DMS 273 (cell line): ENCODE measurements at regions not wholly inside any gene's neighbourhood (a gene's known extent, or its start where the extent isn't known, plus 50 kb on each side); places are given as distances from the start of the nearest gene placed in this dataset.
A peak's percentile ranks its signal among the peaks of the same experiment; 100 is the strongest.
"Not testable (repeated sequence)": the region's sequence is repeated elsewhere in the genome, so short reads cannot be mapped to it uniquely, and the experiment has no call there.

Source experiments
- DNase-seq: peaks from one replicate; lab custom pipeline; 2025; ENCODE audit not compliant: unreplicated experiment; lab: John Stamatoyannopoulos, UW

DNA sequence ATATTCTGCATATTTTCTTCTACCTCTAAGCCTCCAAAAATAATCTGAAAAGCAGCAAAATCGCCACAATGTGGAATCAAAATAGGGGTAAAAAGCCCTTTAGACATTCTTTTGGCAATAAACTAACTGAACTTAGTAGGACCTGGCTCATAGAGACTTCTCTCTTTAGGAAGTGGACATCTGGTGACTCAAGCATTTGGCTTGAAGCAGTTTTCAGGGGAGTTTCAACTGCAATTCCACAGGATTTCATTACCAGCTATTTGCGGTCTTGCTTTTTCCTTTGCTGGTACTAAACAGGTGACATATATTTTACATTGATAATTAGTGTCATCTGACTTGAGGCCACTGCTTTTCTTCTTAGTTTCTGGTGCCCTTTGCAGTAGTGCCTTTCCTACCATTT is 173.2 kb upstream of the FBN2 start:
- no peak for DNase-seq

DNA sequence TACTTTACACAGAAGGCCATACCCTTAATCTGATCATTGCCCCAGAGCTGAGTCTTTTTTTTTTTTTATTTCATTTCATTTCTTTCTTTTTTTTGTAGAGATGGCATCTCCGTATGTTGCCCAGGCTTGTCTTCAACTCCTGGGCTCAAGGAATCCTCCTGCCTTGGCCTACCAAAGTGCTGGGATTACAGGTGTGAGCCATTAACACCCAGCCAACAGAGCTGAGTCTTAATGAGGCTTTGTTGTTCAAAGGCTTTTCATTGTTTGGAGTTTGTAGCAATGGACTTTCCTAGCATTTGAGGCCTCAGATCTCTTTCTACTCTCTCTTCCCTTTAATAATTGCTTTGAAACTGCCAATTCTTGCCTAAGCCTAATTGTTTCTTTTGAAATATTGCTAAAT is 176.5 kb upstream of the FBN2 start:
- DNase-seq = no peak

DNA sequence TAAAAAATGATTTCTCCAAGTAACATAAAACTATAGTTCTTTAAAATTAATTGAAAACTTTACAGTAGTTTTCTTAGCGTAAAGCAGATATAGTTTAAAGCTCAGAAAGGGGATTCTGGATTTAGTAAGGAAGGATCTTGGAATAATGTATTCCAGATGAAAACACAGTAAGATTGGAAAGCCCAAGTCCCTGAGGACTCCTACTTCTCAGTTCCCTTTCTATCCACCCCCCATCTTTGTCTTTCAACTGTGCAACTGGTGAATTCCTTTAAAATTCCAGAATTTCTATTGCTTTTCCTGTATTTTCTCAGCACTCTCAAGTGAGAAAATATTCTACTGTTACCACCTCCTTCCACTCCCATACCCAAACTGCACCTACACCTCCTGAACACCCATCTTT is 184.5 kb upstream of the FBN2 start:
- DNase-seq = no peak

DNA sequence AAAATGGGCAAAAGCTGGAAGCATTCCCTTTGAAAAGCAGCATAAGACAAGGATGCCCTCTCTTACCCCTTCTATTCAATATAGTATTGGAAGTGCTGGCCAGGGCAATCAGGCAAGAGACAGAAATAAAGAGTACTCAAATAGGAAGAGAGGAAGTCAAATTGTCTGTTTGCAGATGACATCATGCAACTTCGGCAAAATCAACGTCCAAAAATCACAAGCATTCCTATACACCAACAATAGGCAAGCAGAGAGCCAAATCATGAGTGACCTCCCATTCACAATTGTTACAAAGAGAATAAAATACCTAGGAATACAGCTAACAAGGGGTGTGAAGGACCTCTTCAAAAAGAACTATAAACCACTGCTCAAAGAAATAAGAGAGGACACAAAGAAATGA is 192.0 kb upstream of the FBN2 start:
- DNase-seq = not testable (repeated sequence)

DNA sequence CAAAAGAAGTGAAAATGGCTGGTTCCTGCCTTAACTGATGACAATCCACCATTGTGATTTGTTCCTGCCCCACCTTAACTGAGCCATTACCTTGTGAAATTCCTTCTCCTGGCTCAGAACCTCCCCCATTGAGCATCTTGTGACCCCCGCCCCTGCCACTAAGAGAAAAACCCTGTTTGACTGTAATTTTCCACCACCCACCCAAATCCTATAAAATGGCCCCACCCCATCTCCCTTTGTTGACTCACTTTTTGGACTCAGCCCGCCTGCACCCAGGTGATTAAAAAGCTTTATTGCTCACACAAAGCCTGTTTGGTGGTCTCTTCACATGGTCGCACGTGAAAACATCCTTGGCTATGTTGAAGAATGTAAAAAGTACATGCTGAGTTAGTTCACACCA is 197.6 kb upstream of the FBN2 start:
- not testable (repeated sequence) for DNase-seq

DNA sequence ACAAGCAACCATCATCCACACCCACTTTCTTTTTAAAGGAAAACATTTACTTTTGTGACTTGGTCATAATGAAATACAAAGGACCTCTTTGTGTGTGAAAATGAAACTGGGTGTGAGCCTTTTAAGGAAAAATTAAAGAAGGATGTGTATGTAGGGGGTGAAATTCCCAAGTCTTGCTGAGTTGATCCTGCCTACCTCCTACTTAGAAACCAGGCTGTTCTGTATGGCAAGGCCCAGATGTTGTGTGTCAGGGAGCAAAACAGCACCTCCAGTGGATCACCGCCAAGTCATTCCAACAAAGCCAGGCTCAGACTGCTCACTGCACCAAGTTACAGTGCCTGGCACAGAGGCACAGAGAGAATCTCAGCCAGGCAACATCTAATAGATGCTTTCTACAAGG is 198.5 kb upstream of the FBN2 start:
- DNase-seq = peak; percentile 15

DNA sequence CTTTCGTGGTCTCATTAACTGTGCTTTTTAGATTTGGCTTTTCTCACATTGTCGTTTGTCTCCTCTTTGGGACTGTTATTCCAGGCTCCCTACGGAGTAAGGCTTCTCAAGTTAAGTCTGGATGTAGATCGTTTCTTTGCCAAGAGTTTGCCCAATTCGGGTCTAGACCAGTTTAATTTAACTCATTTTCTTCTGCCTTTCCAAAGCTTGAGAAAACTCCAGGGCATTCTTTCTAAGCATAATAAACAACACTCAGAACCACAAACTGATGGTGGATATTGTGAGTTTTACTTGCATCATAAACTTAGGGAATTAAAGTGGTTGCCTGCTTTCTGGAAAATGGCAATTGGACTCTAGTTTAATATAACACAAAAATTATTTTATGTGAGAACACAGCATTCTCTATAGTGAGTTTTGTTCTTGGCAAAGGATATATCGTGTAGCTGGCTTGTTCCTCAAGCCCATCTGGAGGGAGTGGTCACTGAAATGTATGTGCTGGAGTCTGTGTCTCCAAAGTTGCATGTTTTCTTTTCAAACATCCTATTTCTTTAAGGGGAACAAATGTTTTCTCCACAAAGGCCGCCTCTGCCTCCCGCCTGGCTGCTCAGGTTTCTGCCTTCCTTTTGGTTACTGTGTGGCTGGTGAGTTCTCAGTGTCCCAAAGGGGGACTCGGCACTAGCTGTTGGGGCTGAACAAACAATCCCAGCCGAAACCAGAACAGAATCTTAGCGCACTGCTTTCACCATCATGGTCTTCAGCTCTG is 211.3 kb upstream of the FBN2 start:
- DNase-seq = peak; percentile 9

DNA sequence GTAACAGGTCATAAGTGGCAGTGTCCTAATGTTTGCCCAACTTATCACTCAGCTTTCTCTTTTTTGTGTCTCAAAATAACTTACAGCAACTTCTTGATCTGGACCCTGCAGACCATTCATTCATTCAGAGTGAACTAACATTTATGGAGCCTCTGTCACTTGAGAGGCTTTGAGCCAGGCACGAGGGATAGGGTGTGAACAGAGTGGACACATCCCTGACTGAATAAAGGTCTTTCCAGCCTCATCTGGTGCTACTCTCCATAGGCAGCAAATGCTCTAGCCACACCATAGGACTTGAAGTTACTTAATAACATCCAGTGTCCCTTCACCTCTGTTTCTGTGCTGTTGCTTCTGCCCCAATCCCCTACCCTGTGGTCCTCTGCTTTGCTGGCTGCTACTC is 212.1 kb upstream of the FBN2 start:
- no peak for DNase-seq

DNA sequence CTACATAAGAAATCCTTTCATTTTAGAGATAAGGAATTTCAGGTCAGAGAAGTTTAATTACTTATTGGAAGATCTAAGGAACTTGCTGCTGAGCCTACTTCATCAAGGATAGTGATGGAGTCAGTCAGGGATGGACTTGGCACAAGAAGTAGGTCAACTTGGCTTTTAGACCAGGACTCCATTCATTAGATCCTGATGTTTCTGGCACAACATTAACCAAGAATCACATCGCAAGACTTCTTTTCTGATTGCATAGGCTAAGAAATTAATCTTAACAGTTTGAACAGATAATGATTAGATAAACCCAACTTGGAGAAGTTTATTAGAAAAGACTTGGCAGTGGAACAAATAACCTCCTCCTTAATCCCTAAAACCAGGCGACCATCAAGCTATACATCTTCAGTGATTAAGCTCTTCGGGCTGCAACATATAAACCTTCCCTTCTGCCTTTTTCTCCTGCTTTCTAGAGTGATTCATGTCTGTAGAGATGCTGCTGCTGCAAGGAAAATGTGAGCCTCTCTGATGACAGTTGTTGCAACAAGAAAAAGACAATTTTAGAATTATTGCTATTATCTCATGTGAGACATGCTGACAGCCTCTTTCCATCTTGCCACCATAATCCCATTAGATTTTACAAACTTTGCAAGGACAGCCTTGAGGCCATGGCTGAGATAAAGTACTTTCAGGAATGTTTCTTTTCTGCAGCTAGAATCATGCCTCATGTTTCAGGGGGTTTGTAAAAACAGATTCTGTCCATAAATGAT is 207.9 kb upstream of the SLC27A6 start:
- no peak for DNase-seq

DNA sequence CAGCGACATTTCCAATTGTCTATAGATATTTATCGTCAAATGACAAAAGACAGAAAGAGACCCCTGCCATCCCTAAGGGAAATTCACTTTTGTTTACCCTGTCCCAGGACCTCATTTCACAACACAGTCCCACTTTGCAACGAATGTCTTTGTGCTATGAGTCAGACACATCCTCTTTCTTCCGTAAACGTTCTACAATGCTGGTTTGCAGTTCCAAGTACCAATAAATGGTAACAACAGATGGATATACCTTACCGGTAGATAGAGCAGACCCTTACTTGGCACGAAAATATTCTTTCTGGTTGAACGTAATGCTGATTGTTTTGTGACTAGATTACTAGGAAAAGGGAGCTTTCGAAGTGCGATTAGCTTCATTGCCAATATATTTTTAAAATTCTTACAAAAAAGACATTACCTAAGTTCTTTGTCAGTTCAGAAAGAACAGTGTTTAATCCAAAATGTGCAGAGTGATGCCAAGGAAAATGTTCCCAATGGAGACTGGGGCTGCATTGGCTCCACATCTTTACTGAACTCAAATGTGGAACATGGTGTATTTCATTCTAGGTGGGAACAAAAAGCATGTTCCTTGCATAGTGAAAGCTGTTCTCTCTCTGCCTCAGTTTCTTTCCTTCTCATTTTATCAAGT is 202.5 kb upstream of the SLC27A6 start:
- DNase-seq = no peak

DNA sequence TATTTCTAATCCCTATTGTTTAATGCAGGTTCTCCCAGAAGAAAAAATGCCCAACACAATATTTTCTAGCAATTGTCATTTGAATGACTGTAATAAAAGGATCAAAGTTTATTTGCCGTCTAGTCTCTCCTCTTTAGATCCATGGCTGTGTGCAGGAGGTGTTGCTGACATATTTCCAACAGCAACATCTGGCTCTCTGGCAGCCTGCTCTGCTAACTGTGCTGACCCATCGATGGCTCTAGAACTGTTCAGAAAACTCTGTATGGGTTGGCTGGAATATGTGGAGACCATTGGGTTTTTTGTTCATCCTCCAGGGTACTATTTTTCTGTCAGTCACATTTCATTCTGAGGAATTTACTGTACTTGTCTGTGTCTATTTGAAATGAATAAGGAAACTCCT is 202.0 kb upstream of the SLC27A6 start:
- DNase-seq = peak; percentile 18

DNA sequence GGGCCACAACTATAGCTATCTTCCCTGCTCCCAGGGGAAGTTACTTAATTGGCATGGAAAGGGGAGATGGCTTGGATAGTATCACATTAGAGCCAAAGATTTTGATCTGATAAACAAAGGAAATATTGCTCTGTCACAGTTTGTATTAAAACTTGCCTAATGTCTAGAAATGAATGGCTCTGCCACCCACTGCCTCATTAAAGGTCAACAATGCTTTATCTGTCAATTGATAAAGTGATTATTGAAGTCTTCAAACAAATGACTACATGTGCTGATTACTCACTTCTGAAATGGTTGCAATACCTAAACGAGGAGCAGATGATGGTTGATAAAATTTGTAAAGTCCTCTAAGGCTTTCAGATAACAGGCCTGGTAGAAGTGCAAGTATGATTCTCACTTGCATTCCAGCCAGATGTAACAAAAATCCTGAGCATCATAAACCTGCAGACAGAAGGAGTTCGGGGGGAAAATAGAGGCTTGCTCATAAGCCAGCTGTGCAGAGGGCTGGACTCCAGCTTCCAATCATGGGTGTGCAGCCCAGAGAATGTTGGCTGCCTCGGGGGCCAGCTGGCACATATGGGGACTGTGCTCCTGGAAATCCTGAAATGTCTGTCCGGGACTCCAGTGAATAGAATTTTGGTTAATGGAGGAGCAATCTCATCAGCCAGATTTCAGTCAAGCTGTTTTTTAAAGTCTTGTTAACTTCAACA is 200.5 kb upstream of the SLC27A6 start:
- DNase-seq = peak; percentile 78

DNA sequence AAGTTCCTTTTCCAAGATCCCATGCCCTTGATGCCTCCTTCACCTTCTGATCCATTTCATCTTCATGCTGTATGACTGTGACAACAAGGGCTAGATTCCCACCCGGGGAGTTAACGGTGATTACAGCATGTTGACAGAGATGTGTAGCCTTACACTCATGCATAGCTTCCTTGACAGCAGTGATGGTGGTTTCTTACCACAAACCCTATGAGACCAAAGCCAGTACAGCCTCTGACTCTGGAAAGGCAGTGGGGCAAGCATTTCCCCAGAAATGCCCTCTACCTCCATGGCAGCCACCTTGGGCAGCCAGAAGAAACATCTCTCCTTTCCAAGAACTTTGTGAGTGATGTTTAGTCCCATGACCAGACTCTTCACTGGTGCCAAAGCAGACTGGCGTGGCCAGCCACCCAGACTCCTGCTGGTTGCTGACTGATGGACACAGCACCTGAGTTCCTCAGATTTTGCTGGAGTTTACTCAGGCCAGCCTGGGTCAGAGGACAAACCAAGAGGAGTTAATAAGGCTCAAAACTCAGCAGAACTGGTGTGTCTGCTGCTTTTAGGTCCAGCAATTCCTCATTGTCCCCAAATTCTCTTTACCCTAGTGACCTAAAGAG is 199.7 kb upstream of the SLC27A6 start:
- peak; percentile 25 for DNase-seq

DNA sequence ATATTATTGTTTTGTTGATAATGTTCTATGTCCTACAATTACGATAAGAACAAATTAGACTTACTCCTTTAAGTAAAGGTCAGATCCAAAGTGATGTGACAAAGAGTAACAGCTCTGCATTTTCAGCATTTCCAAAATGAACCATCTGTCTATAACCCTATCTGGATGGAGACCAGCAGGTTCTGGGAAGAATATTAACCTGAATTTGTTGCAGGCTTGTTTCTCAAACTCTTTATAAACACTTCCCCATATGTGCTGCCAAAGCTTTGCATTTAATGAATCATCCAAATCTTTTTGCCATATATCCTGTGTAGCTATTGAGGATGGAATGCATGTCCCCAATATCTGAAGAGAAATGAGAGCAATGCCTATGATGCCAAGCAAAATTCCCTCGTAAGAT is 198.9 kb upstream of the SLC27A6 start:
- DNase-seq = peak; percentile 27

DNA sequence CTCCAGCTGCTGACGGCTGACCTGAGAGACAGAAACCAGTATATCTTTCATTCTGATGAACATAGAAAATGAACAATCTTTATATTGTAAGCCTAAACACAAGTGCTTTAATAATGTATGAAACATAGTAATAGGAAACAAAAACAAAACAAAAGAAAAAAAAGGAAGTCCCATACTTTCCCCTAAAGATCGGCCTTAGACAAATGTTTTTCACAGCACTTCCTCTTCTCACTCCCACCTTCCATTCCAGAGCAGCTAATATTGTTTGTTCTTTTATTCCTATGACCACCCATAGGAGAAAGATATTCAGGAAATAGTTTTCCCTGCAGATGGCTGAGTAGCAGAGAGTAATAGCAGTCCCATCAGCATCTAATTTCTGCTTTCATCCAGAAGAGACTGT is 194.4 kb upstream of the SLC27A6 start:
- no peak for DNase-seq

DNA sequence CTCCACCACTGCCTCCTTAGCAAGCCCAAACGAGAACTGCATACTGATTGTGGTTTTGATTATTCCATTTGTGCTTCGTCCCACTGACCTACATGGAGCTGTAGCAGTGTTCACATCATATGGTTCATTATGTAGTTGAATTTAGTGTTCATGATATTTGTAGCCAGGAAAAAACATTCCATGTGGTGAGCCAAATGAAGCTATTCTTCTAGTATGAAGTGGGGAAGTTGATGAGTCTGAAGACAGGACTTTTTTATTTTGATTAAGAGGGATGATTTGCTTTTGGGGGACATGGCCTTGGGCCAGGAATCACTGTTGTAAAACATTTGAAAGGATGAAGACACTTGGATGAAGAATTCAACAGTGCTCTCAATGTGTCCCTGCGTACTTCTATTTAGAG is 192.9 kb upstream of the SLC27A6 start:
- DNase-seq = no peak

DNA sequence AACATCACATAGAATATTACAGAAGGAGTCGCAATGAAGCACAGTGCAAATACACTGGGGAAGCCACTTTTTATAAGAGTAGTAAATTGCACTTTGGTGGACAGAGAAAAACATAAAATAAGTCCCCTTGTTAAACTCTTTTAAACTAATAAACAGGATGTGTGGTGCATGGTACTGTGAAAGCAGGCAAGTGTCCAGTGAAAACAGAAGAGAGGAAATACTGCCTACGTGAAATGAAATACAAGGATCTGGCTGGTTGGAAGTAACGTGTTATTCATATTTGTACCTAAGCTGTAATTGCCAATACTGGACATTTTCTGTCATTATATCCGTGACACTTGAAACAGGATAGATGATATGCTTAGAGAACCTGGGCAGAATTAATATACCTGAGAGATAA is 191.9 kb upstream of the SLC27A6 start:
- DNase-seq = no peak

DNA sequence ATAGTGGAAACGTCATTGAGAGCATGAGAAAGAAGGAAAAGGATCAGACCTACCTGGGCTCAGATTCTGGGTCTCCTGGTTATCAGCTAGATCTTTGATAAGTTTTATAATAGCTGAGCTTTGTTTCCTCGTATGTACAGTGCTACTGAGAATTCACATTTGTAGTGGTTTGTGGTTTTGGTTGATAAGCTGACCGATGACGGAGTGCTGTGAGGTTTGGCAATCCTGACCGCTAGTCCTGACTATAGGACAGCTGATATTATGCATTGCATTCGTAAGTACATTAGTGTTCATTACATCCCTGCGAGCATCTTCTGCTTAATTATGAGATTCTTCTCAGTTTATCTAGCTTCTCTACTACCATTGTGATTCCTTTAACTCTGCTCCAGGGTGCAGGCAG is 190.7 kb upstream of the SLC27A6 start:
- DNase-seq = no peak

DNA sequence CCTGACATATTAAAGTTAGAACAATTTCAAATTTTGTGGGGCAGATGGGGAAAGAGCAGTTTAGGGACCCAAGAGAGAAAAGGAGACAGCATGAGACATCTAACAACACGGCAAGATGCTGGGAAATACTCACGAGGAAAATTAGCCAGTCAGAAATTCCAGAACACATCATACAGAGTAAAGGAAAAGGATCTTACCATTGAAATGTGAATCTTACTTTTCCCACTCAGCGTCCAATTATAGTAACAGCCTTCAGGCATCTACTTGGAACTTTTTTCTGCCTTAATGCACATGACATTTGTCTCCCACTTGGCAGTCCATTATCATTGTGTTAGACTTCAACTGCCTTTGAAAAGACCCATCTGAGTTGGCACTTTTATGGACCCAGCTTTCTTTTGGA is 189.7 kb upstream of the SLC27A6 start:
- no peak for DNase-seq

DNA sequence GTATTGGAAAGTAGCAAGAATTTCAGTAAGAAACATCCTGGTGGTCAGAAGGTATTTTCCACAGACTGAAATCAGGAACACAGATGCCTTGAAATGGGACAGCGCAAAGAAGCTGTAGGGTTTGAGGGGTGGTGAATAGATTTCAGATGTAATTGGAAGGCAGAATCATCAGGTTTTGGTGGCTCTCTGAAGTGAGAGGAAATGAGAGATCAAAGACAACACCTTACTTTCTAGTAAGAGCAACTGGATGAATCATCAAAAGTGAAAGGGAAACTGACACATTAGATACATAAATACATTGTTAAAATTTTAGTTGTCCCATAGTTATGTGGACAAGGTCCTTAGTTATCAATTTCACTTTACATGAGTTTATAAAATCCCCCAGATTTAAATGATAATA is 188.2 kb upstream of the SLC27A6 start:
- no peak for DNase-seq

DNA sequence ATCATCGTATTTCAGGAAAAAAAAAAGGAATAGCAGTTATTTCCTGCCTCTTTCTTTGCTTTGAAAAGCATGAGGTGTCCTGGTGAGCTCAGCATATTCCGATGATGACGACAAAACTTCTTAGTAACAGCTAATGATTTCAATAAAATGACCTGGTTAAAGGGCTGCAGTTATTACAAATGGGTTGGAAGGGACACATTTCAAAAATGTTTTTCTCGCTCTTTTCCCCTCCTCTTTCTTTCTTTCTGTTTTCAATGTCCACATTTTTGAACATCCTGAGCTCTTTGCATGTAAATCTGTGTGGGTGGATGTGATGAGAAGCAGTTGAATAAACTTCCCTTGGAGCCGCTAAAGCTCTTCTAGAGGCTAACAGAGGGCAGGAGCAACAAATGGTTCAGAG is 186.8 kb upstream of the SLC27A6 start:
- no peak for DNase-seq
